GM12878 (cell line): ENCODE measurements at regions not wholly inside any gene's neighbourhood (a gene's known extent, or its start where the extent isn't known, plus 50 kb on each side); places are given as distances from the start of the nearest gene placed in this dataset.

Experiments
- ATAC-seq: fragments of 200-7000 bp; cut with Tn5 transposase; 3 replicates; pipeline ENCODE4 v1.9.1; 2020; ENCODE audit warnings: mild to moderate bottlenecking, moderate library complexity
- BruUV-seq: library from RNA; stranded (reverse); fragments of 400-500 nt; replicated peaks from 2 replicates; lab custom pipeline; 2021; lab: Mats Ljungman, UMichigan
- CTCF ChIA-PET: fragments of 300-600 bp; sonication (Branson Sonifier 250); formaldehyde crosslinking; extraction: SDS; loops from one replicate; lab custom pipeline; 2021; ENCODE audit warnings: inconsistent platforms; lab: Yijun Ruan, JAX
- POLR2A ChIA-PET: fragments of 350-600 bp; formaldehyde crosslinking; extraction: SDS; loops from one replicate; lab custom pipeline; 2021; ENCODE audit warnings: inconsistent platforms; lab: Charles Lee
- RAD21 ChIA-PET: fragments of 300-600 bp; sonication (Branson Sonifier 250); formaldehyde crosslinking; loops from one replicate; lab custom pipeline; 2023; ENCODE audit warnings: antibody characterized with exemption; ENCODE audit not compliant: unreplicated experiment; lab: Charles Lee
- SMC1A ChIA-PET: fragments of 300-600 bp; sonication (Branson Sonifier 250); formaldehyde crosslinking; loops from one replicate; lab custom pipeline; 2023; ENCODE audit not compliant: unreplicated experiment, uncharacterized antibody; lab: Charles Lee
- DNase-seq: peaks from one replicate; pipeline ENCODE4 v3.0.0-alpha.2; 2011; ENCODE audit warnings: low read depth, low spot score
- FAIRE-seq: peaks from 3 replicates; lab custom pipeline; 2011; peaks lifted over from hg19 to GRCh38; lab: Jason Lieb, UNC
- H2AFZ ChIP-seq: 2 replicates; pipeline ENCODE4 v1.6.0; 2011; ENCODE audit warnings: low read depth, low read length, control low read depth; ENCODE audit not compliant: control insufficient read depth
- H3K27ac ChIP-seq: 2 replicates; pipeline ENCODE4 v1.5.1; 2011; ENCODE audit warnings: control low read depth; ENCODE audit not compliant: control insufficient read depth, insufficient read depth
- H3K27me3 ChIP-seq, 2 experiments: replicated peaks in 1 of 2; 2 replicates each; pipeline versions ENCODE4 v1.6.0 to v1.6.1; 2011; ENCODE audit warnings: low read length in 1 of 2; ENCODE audit not compliant: control insufficient read depth in 2 of 2, insufficient read depth in 2 of 2
- H3K36me3 ChIP-seq, 2 experiments: 2 replicates each; pipeline ENCODE4 v1.5.1; 2011; ENCODE audit warnings: low read length in 1 of 2; ENCODE audit not compliant: control insufficient read depth in 2 of 2, insufficient read depth in 2 of 2
- H3K4me1 ChIP-seq: 2 replicates; pipeline ENCODE4 v1.6.1; 2011; ENCODE audit warnings: mild to moderate bottlenecking, low read length, moderate library complexity, mixed read lengths; ENCODE audit not compliant: control insufficient read depth, insufficient read depth
- H3K4me2 ChIP-seq: 2 replicates; pipeline ENCODE4 v1.6.0; 2011; ENCODE audit warnings: control low read depth; ENCODE audit not compliant: control insufficient read depth, insufficient read depth
- H3K4me3 ChIP-seq: fragments of 200-600 bp; sonication (generic); 2 replicates; pipeline ENCODE4 v1.5.1; 2016
- H3K79me2 ChIP-seq: 2 replicates; pipeline ENCODE4 v1.6.0; 2011; ENCODE audit warnings: low read length; ENCODE audit not compliant: control insufficient read depth, insufficient read depth
- H3K9ac ChIP-seq: 2 replicates; pipeline ENCODE4 v1.8.0; 2011; ENCODE audit warnings: low read length, control low read depth, mixed read lengths; ENCODE audit not compliant: control insufficient read depth, insufficient read depth
- H3K9me3 ChIP-seq: replicated peaks from 3 replicates; pipeline ENCODE4 v1.5.1; 2011; ENCODE audit warnings: mild to moderate bottlenecking, low read length; ENCODE audit not compliant: control insufficient read depth, insufficient read depth
- H4K20me1 ChIP-seq: 2 replicates; pipeline ENCODE4 v1.6.0; 2011; ENCODE audit not compliant: control insufficient read depth, insufficient read depth
- ASH2L ChIP-seq: fragments of 300-600, 200-600 bp; sonication (generic); IDR thresholded peaks from 2 replicates; pipeline ENCODE4 v1.6.1; 2017; ENCODE audit warnings: low read depth, mild to moderate bottlenecking, borderline replicate concordance
- CHD2 ChIP-seq: IDR thresholded peaks from 2 replicates; pipeline ENCODE4 v1.6.1; 2011; ENCODE audit warnings: low read depth, low read length, improper control_type of control experiment, borderline replicate concordance
- FOXM1 ChIP-seq: IDR thresholded peaks from 2 replicates; pipeline ENCODE4 v1.6.1; 2012; ENCODE audit warnings: low read depth, mild to moderate bottlenecking, inconsistent platforms, low read length, moderate library complexity
- GABPA ChIP-seq: IDR thresholded peaks from 2 replicates; pipeline ENCODE4 v1.6.1; 2014; ENCODE audit warnings: antibody characterized with exemption, low read depth, mild to moderate bottlenecking, inconsistent platforms
- IRF4 ChIP-seq: IDR thresholded peaks from 2 replicates; pipeline ENCODE4 v1.6.1; 2011; ENCODE audit warnings: low read depth, low read length
- MTA3 ChIP-seq: IDR thresholded peaks from 2 replicates; pipeline ENCODE4 v1.6.1; 2012; ENCODE audit warnings: low read length, inconsistent platforms, borderline replicate concordance
- NFYA ChIP-seq: IDR thresholded peaks from 2 replicates; pipeline ENCODE4 v1.6.1; 2011; ENCODE audit warnings: low read depth, mild to moderate bottlenecking, low read length, improper control_type of control experiment, borderline replicate concordance
- RCOR1 ChIP-seq: conservative IDR thresholded peaks from 2 replicates; pipeline ENCODE4 v1.6.1; 2012; ENCODE audit warnings: low read depth, low read length, improper control_type of control experiment
- SMC3 ChIP-seq: IDR thresholded peaks from 2 replicates; pipeline ENCODE4 v1.6.1; 2011; ENCODE audit warnings: low read length, improper control_type of control experiment, borderline replicate concordance
- SPI1 ChIP-seq: IDR thresholded peaks from 2 replicates; pipeline ENCODE4 v1.6.1; 2011; ENCODE audit warnings: low read depth, mild to moderate bottlenecking, low read length, moderate library complexity, borderline replicate concordance; ENCODE audit not compliant: insufficient read depth
- SREBF1 ChIP-seq: IDR thresholded peaks from 2 replicates; pipeline ENCODE4 v1.6.1; 2012; ENCODE audit warnings: mild to moderate bottlenecking, low read length
- STAT1 ChIP-seq: fragments of 450-650 bp; conservative IDR thresholded peaks from 2 replicates; pipeline ENCODE4 v1.6.1; 2014; ENCODE audit warnings: antibody characterized with exemption, mild to moderate bottlenecking
- SUPT20H ChIP-seq: IDR thresholded peaks from 2 replicates; pipeline ENCODE4 v1.6.1; 2011; ENCODE audit warnings: low read depth, mild to moderate bottlenecking, low read length, moderate library complexity, borderline replicate concordance; ENCODE audit not compliant: control insufficient read depth
- ZBED1 ChIP-seq: IDR thresholded peaks from 2 replicates; pipeline ENCODE4 v1.6.1; 2016; ENCODE audit warnings: borderline replicate concordance
- WGBS: methylation state at CpG from one replicate; pipeline ENCODE4 v1.1.6; 2016; ENCODE audit warnings: low lambda C conversion rate; ENCODE audit not compliant: insufficient replicate concordance, insufficient coverage; ENCODE audit errors: missing lambda C conversion rate; 5-methylcytosine and 5-hydroxymethylcytosine counted together
- in situ Hi-C: fragments of 300-500 bp; cut with MboI; formaldehyde crosslinking; loops from 9 replicates; pipeline ENCODE4 v1.14.3; 2018; ENCODE audit warnings: mixed read lengths
- intact Hi-C: fragments of 100-400 bp; cut with micrococcal nuclease; formaldehyde crosslinking; loops from one replicate; pipeline ENCODE4 v1.14.2; 2022; ENCODE audit not compliant: unreplicated experiment
- TF ChIP-seq, protein P1 (sequence below): IDR thresholded peaks from 2 replicates; pipeline ENCODE4 v1.6.1; 2011; ENCODE audit warnings: borderline replicate concordance, low read depth, mild to moderate bottlenecking, moderate library complexity, mixed read lengths, low read length; ENCODE audit not compliant: insufficient read depth; ENCODE audit errors: extremely low read length
- TF ChIP-seq, protein P2 (sequence below): fragments of 450-650 bp; formaldehyde crosslinking; IDR thresholded peaks from 2 replicates; pipeline ENCODE4 v1.4.0; 2022; ENCODE audit warnings: mild to moderate bottlenecking, moderate library complexity
- TF ChIP-seq, protein P3 (sequence below): fragments of 450-650 bp; IDR thresholded peaks from 2 replicates; pipeline ENCODE4 v1.6.1; 2017; ENCODE audit warnings: antibody characterized with exemption, mild to moderate bottlenecking, moderate library complexity

DNA sequence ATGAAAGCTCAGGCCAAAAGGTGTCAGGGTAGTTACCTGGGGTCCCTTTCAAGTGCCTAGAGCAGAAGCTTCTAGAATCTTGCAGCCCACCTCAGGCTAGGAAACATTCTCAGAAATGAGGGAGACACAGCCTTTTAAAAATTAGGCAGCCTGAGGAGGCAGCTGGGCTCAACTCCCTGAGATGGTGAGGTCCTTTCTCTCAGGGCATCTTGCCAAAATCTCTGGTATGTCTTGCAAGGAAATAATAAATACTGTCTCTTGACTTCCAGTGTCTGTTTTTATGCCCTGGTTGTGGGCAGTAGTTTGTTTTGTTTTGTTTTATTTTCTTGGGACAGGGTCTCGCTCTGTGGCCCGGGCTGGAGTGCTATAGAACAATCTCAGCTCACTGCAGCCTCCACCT lies 100.9 kb upstream of the APC start:
- no peaks in the 10 kb centered on the region for H3K79me2 ChIP-seq
- in situ Hi-C loops: no loop called here
- ChIA-PET RAD21 (no interaction called here), POLR2A (no interaction called here), SMC1A (no interaction called here), CTCF (interaction anchor here (1.6 kb wide), 1 partner anchor 32 kb away, joined by 4 read pairs; no protein-coding TSS in a partner anchor)
- H3K27me3 ChIP-seq: 0 out of 4 replicates have a peak, but pooled peaks cover 0 to 3% of the 10 kb centered on the region in 2 experiments
- H3K9ac ChIP-seq: no peak overlapping the region
- WGBS: 4% methylated on average over 2 of the region's 2 CpGs
- no peaks in the 10 kb centered on the region for H4K20me1 ChIP-seq
- FAIRE-seq (no peak), ATAC-seq (no peak), DNase-seq (no peak)
- TF ChIP-seq RCOR1 (no peak), SPI1 (no peak), SREBF1 (no peak), IRF4 (no peak), FOXM1 (no peak), STAT1 (no peak), MTA3 (no peak), GABPA (no peak), ZBED1 (no peak), NFYA (no peak), CHD2 (no peak), SMC3 (no peak), ASH2L (no peak), SUPT20H (no peak)
- TF ChIP-seq, protein P1, sequence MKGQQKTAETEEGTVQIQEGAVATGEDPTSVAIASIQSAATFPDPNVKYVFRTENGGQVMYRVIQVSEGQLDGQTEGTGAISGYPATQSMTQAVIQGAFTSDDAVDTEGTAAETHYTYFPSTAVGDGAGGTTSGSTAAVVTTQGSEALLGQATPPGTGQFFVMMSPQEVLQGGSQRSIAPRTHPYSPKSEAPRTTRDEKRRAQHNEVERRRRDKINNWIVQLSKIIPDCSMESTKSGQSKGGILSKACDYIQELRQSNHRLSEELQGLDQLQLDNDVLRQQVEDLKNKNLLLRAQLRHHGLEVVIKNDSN: no peak
- TF ChIP-seq, protein P2, sequence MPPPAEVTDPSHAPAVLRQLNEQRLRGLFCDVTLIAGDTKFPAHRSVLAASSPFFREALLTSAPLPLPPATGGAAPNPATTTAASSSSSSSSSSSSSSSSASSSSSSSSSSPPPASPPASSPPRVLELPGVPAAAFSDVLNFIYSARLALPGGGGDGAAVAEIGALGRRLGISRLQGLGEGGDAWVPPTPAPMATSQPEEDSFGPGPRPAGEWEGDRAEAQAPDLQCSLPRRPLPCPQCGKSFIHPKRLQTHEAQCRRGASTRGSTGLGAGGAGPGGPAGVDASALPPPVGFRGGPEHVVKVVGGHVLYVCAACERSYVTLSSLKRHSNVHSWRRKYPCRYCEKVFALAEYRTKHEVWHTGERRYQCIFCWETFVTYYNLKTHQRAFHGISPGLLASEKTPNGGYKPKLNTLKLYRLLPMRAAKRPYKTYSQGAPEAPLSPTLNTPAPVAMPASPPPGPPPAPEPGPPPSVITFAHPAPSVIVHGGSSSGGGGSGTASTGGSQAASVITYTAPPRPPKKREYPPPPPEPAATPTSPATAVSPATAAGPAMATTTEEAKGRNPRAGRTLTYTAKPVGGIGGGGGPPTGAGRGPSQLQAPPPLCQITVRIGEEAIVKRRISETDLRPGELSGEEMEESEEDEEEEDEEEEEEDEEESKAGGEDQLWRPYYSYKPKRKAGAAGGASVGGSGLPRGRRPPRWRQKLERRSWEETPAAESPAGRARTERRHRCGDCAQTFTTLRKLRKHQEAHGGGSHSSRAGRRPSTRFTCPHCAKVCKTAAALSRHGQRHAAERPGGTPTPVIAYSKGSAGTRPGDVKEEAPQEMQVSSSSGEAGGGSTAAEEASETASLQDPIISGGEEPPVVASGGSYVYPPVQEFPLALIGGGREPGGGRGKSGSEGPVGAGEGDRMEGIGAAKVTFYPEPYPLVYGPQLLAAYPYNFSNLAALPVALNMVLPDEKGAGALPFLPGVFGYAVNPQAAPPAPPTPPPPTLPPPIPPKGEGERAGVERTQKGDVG (CRISPR knock-in tag): no peak
- TF ChIP-seq, protein P3, sequence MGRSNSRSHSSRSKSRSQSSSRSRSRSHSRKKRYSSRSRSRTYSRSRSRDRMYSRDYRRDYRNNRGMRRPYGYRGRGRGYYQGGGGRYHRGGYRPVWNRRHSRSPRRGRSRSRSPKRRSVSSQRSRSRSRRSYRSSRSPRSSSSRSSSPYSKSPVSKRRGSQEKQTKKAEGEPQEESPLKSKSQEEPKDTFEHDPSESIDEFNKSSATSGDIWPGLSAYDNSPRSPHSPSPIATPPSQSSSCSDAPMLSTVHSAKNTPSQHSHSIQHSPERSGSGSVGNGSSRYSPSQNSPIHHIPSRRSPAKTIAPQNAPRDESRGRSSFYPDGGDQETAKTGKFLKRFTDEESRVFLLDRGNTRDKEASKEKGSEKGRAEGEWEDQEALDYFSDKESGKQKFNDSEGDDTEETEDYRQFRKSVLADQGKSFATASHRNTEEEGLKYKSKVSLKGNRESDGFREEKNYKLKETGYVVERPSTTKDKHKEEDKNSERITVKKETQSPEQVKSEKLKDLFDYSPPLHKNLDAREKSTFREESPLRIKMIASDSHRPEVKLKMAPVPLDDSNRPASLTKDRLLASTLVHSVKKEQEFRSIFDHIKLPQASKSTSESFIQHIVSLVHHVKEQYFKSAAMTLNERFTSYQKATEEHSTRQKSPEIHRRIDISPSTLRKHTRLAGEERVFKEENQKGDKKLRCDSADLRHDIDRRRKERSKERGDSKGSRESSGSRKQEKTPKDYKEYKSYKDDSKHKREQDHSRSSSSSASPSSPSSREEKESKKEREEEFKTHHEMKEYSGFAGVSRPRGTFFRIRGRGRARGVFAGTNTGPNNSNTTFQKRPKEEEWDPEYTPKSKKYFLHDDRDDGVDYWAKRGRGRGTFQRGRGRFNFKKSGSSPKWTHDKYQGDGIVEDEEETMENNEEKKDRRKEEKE: no peak
- intact Hi-C loops: no loop called here
- H3K4me3 ChIP-seq: no peak overlapping the region
- no peak overlapping the region for H3K27ac ChIP-seq
- no peaks in the 10 kb centered on the region for H3K36me3 ChIP-seq
- H3K9me3 ChIP-seq: no peaks in the 10 kb centered on the region; the same call in 1 of the 3 replicates
- no peak overlapping the region for H3K4me2 ChIP-seq
- BruUV-seq: no TSS peak
- no peak overlapping the region for H2AFZ ChIP-seq
- H3K4me1 ChIP-seq: no peaks in the 10 kb centered on the region
